ENCODE measurements at regions not wholly inside any gene's neighbourhood (a gene's known extent, or its start where the extent isn't known, plus 50 kb on each side); places are given as distances from the start of the nearest gene placed in this dataset.

- Histone ChIP-seq H3K36me3 (ENCODE audit: low read depth) (no peaks in the 10 kb centered on the region), H3K9me2 (ENCODE audit: insufficient read depth) (no peaks in the 10 kb centered on the region), H3K9me3 (ENCODE audit: insufficient read depth, low read depth) (no peaks in the 10 kb centered on the region), H4K20me1 (ENCODE audit: insufficient read depth) (no peaks in the 10 kb centered on the region), H3F3A (ENCODE audit: insufficient read depth, low read depth) (no peaks in the 10 kb centered on the region), H3K4me1 (replicated peaks; ENCODE audit: insufficient read depth) (no peaks in the 10 kb centered on the region), H3K4me3 (no peak overlapping the region), H3K79me2 (ENCODE audit: low read depth) (no peaks in the 10 kb centered on the region), H3K27me3 (ENCODE audit: insufficient read depth, low read depth) (no peaks in the 10 kb centered on the region), H3K4me2 (no peak overlapping the region), H3K27ac (no peak overlapping the region), H2AFZ (no peak overlapping the region)
- POLR2A ChIA-PET (ENCODE audit: unreplicated experiment) = no interaction called here
- TF ChIP-seq CTCF (conservative IDR thresholded peaks at IDR 0.05) (no peak), EZH2 (IDR thresholded peaks at IDR 0.05; ENCODE audit: low read depth) (no peak)
- no peak for DNase-seq
- BruUV-seq (replicated peaks) = no TSS peak
- intact Hi-C loops (cut with micrococcal nuclease; ENCODE audit: unreplicated experiment) = no loop called here
- CTCF ChIA-PET = no interaction called here
Observed at GRCh38 chr3:117200962-117201361, 491.4 kb downstream of the TUSC7 start.

GRCh38 chr3:117201901-117202774 lies 492.6 kb downstream of the TUSC7 start:
- H3K4me2 ChIP-seq = no peak overlapping the region
- H3K4me3 ChIP-seq = no peak overlapping the region
- no peak overlapping the region for H3K27ac ChIP-seq

GRCh38 chr3:117217355-117217754 lies 507.8 kb downstream of the TUSC7 start:
- H3K4me2 ChIP-seq = no peak overlapping the region
- no peaks in the 10 kb centered on the region for H3K79me2 ChIP-seq (ENCODE audit: low read depth)
- ChIA-PET CTCF (no interaction called here), POLR2A (ENCODE audit: unreplicated experiment) (no interaction called here)
- H2AFZ ChIP-seq = no peak overlapping the region
- H4K20me1 ChIP-seq (ENCODE audit: insufficient read depth) = no peaks in the 10 kb centered on the region
- H3K9me2 ChIP-seq (ENCODE audit: insufficient read depth) = no peaks in the 10 kb centered on the region
- no TSS peak for BruUV-seq (replicated peaks)
- no peaks in the 10 kb centered on the region for H3K4me1 ChIP-seq (replicated peaks; ENCODE audit: insufficient read depth)
- H3K9me3 ChIP-seq (ENCODE audit: insufficient read depth, low read depth) = peaks cover 6% of the 10 kb centered on the region; the same call in 1 of the 2 replicates
- DNase-seq = no peak
- H3K4me3 ChIP-seq = no peak overlapping the region
- no peak for TF ChIP-seq EZH2 (IDR thresholded peaks at IDR 0.05; ENCODE audit: low read depth)
- intact Hi-C loops (cut with micrococcal nuclease; ENCODE audit: unreplicated experiment) = no loop called here
- no peaks in the 10 kb centered on the region for H3K27me3 ChIP-seq (ENCODE audit: insufficient read depth, low read depth)
- H3K36me3 ChIP-seq (ENCODE audit: low read depth) = no peaks in the 10 kb centered on the region
- H3F3A ChIP-seq (ENCODE audit: insufficient read depth, low read depth) = no peaks in the 10 kb centered on the region
- no peak overlapping the region for H3K27ac ChIP-seq

More at GRCh38 chr3:117201901-117202774, 492.6 kb downstream of the TUSC7 start:
- Histone ChIP-seq H3K79me2 (ENCODE audit: low read depth) (no peaks in the 10 kb centered on the region), H3F3A (ENCODE audit: insufficient read depth, low read depth) (no peaks in the 10 kb centered on the region), H3K9me2 (ENCODE audit: insufficient read depth) (no peaks in the 10 kb centered on the region), H3K9me3 (ENCODE audit: insufficient read depth, low read depth) (no peaks in the 10 kb centered on the region), H4K20me1 (ENCODE audit: insufficient read depth) (no peaks in the 10 kb centered on the region), H2AFZ (no peak overlapping the region), H3K27me3 (ENCODE audit: insufficient read depth, low read depth) (no peaks in the 10 kb centered on the region), H3K36me3 (ENCODE audit: low read depth) (no peaks in the 10 kb centered on the region), H3K4me1 (replicated peaks; ENCODE audit: insufficient read depth) (no peaks in the 10 kb centered on the region)
- ChIA-PET POLR2A (ENCODE audit: unreplicated experiment) (no interaction called here), CTCF (no interaction called here)
- TF ChIP-seq CTCF (conservative IDR thresholded peaks at IDR 0.05) = no peak
- TF ChIP-seq EZH2 (IDR thresholded peaks at IDR 0.05; ENCODE audit: low read depth) = no peak
- intact Hi-C loops (cut with micrococcal nuclease; ENCODE audit: unreplicated experiment) = no loop called here
- BruUV-seq (replicated peaks) = no TSS peak
- no peak for DNase-seq

Data from PC-9 (cell line).